ENCODE measurements at regions not wholly inside any gene's neighbourhood (a gene's known extent, or its start where the extent isn't known, plus 50 kb on each side); places are given as distances from the start of the nearest gene placed in this dataset.
"Not testable (repeated sequence)": the region's sequence is repeated elsewhere in the genome, so short reads cannot be mapped to it uniquely, and the experiment has no call there.

DNA sequence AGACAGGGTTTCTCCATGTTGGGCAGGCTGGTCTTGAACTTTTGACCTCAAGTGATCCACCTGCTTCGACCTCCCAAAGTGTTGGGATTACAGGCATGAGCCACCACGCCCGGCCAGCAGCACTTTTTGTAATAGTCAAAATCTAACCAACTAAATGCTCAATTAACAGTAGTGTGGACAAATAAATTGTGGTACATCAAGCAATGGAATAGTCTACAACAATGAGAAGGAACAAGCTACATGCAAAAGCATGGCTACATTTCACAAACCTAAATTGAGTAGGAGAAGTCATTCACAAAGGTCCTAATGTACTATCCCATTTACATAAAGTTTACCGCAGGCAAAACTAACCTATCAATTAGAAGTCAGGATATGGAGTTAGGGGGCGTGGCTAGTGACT lies 227.4 kb downstream of the USP22 start:
- TF ChIP-seq, protein P1, sequence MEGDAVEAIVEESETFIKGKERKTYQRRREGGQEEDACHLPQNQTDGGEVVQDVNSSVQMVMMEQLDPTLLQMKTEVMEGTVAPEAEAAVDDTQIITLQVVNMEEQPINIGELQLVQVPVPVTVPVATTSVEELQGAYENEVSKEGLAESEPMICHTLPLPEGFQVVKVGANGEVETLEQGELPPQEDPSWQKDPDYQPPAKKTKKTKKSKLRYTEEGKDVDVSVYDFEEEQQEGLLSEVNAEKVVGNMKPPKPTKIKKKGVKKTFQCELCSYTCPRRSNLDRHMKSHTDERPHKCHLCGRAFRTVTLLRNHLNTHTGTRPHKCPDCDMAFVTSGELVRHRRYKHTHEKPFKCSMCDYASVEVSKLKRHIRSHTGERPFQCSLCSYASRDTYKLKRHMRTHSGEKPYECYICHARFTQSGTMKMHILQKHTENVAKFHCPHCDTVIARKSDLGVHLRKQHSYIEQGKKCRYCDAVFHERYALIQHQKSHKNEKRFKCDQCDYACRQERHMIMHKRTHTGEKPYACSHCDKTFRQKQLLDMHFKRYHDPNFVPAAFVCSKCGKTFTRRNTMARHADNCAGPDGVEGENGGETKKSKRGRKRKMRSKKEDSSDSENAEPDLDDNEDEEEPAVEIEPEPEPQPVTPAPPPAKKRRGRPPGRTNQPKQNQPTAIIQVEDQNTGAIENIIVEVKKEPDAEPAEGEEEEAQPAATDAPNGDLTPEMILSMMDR (IDR thresholded peaks at IDR 0.05) = not testable (repeated sequence)
- not testable (repeated sequence) for TF ChIP-seq POLR2A (IDR thresholded peaks at IDR 0.05)
